ENCODE measurements at regions not wholly inside any gene's neighbourhood (a gene's known extent, or its start where the extent isn't known, plus 50 kb on each side); places are given as distances from the start of the nearest gene placed in this dataset.

- no peak for DNase-seq
Measured at GRCh38 chr12:92029902-92030586, 115.6 kb downstream of the BTG1 start.

GRCh38 chr12:92029136-92029535, 116.5 kb downstream of the BTG1 start:
- DNase-seq = no peak

DNA sequence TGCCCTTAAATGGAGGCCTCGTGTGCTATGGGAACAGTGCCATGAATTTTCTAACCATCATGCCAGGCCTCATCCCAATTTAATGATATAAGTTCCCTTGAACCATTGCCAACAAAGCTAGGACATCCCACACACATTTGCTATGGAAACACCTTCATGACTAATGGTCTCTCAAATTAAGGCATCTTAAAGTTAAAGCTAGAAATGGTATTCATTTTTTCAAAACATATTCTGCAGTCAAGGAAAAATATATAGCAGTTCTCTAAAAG, 117.3 kb downstream of the BTG1 start:
- no peak for DNase-seq

DNA sequence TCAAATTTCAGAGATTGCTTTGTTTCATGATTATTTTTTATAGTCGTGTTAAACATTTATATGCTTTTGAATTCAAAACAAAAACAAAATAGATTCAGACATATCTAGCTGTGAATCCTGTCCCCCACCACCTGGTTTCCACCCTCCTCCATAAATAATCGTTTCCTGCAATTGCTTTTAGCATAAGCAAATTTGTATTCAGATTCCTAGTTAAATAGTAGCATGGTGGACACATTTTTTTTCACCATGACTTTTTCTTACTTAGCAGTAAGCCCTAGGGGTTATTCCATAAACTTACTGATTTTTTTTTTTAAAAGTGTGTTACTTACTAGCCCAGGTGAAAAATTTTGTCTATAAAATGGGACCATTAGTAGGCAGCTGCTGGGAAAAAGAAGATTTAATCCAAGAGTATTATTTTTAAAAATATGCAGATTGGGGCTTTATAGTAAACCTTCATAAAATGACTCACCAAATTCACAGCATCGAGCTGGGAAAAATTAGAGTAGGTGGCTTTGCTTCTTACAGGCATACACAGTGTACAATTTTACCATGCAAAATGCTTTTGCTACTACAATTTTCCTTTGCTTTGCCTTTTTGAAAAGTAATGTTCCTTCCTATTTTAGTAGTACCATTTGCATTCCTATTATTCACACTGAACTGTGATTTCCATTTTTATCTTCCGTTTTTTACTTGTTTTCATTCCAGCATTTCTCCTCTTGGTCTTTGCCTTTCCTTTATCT, 117.8 kb downstream of the BTG1 start:
- DNase-seq = no peak

DNA sequence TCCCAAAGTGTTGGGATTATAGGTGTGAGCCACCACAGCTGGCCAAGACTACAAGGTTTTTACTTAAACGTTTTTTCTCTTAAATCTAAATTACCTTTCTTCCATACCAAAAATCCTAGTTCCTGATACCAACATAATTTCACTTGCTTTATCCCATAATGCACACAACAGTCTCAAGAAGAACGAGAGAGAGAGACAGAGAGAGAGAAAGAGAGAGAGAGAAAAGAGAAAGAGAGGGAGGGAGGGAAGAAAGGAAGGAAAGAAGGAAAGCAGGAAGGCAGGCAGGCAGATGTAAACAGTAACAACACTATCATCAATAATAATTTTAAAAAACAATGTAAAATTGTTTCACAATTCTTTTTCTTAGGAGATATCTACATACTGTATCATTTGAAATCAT, 118.4 kb downstream of the BTG1 start:
- no peak for DNase-seq

GRCh38 chr12:92025462-92026207, 120.0 kb downstream of the BTG1 start:
- DNase-seq = no peak

DNA sequence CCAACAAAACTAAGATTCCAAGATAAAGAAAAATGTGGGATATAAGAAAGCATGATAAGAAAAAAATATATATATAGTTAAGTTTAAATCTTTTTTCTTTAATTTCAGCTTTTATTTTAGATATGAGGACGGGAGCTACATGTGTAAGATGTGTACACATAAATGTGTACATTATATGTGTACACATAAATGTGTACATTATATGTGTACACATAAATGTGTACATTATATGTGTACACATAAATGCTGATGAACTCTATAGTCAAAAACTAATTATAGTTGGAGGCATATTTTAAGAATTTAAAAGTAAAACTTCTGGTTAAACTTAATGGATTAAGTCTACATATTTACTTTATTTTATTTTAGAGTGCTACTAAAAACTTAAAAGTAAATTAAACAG, 123.6 kb downstream of the BTG1 start:
- DNase-seq = no peak

DNA sequence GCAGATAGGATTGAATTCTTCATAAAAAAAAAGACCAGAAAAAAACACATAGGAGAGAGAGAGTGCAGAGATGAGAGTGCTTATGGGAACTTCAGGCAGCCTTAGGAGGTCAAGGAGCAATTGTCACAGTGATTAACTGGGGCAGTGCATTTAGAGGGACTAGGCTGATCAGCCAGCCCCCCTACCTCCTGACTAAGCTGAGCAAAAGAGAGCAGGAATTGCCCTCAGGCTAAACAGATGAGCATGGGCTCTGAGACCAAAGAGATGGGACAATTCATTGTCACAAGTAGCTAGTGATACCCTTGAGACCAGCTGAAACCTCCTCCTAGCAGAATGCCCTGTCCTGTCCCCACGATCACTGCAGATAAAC, 124.0 kb downstream of the BTG1 start:
- DNase-seq = peak; percentile 97

DNA sequence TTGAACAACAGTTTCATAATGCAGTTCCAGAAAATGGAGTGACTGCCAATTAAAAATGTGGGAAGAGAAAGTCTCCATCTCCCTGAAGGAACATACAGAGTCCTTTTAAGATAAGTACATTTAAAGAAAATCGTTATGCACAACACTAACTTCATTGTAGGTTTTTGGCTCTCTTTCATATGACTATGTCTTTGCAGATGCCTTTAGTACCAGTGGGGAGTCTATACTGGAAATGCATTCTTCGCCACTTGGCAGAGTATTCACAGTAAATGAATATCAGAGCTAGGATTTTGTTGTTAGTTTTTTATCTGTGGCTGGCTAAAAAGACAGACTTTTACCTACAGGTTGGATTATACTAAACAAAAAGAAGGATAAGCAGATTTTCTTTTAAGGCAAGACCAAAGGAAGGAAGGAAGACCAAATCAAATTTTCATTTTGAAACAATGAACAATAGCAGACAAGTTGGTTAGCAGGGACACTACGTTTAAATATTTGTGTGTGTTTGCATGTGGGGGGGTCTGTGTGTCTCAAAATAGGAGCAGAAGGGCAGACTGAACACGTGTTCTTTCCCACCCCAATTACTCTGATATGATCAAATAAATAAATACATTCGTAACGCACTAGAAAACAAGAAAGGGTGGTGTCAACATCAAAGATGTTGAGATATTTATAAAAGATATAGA, 124.5 kb downstream of the BTG1 start:
- no peak for DNase-seq

GRCh38 chr12:92019491-92020277, 126.0 kb downstream of the BTG1 start:
- DNase-seq = no peak

DNA sequence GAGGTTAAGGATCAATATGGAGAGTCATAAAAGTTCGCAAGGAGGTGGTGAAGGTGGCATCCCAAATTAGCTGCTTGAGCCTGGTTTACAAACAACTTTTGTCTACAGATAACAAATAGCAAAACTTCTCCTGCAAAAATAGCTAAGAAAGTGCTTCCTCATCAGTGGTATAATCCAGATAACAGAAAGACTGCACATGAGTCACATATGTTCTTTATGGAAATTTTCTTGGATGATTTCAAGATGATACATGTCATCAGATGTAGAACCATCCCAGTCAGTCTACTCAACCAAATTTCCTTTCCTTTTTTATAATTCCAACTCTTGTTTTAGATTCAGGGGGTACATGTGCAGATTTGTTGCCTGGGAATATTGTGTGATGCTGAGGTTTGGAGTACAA, 133.0 kb downstream of the BTG1 start:
- DNase-seq = no peak

GRCh38 chr12:92010853-92011701, 134.6 kb downstream of the BTG1 start:
- DNase-seq = no peak

GRCh38 chr12:92010368-92010767, 135.3 kb downstream of the BTG1 start:
- DNase-seq = no peak

DNA sequence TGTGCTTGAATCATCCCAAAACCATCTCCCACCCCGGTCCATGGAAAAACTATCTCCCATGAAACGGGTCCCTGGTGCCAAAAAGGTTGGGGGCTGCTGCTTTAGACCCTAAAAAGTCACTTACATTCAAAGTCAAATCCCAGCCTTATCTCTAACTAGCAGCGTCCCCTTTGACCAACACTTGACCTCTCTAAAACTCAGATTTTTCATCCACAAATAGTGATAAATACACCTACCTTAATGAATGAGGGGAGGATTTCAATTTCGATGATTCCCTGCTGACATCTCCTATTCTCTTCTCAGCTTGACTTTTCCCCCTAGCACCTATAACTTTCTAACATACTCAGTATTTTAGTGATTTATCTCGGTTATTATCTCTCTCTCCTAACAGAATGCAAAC, 137.3 kb downstream of the BTG1 start:
- DNase-seq = no peak

DNA sequence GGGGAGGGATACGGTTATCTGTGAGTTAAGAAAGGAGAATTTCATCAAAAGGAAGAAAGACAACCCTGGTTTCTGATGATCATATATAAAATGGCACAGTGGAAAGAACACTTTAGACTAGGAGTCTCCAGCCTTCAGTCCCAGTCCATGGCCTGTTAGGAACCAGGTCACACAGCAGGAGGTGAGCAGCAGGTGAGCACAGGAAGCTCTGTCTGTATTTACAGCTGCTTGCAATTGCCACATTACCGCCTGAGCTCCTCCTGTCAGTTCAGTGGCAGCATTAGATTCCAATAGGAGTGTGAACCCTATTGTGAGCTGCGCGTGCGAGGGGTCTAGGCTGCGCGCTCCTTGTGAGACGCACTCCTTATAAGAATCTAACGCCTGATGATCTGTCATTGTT, 137.9 kb downstream of the BTG1 start:
- no peak for DNase-seq

DNA sequence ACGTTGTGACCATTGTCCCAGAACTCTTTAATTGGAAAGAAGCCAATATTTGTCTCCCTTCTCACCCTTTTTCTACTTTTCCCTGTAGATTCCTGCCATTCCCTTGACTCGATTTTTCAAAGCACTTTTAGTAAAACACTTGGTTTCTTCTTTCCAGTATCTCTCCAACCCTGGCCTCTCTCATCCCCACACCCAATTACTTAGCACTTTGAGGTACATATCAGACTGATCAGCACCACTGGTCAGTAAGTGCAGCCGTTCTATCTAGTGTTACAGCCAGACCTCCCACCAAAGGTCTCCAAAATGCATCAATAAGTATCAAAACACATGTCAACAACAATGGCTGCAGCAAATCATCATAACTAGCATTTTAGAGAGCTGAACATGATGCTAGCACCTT, 141.9 kb downstream of the BTG1 start:
- no peak for DNase-seq

DNA sequence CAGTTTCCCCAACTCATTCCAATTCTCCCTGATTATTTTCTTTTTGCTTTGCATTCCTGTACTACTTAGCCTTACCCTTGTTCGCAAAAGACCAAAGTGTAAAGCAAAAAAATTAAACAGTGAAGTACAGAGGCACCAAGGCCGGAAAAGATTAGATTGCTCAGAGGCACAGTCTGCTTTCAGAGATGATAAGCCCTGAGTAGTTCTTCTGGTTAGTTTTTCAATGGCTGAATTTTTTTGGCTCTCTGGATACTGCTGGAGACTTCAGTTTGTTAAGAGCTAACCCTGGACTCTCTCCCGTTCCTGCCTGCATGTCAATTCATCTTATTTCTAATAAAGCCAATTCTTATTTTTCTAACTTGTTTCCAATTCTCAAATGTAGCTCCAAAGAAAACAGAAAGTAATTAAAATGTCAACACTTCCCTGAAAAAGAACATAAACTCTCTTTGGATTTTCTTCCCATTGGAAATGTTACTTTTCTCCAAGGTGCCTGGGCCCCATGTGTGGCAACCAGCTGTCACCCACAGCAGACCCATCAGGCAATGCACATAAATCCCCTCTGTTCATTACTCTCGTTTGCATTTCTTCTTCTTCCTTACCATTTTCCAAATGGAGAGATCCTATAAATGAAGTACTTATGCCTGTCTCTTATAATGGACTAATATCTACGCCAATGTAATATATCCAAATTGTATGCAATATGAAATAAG, 142.8 kb downstream of the BTG1 start:
- no peak for DNase-seq

DNA sequence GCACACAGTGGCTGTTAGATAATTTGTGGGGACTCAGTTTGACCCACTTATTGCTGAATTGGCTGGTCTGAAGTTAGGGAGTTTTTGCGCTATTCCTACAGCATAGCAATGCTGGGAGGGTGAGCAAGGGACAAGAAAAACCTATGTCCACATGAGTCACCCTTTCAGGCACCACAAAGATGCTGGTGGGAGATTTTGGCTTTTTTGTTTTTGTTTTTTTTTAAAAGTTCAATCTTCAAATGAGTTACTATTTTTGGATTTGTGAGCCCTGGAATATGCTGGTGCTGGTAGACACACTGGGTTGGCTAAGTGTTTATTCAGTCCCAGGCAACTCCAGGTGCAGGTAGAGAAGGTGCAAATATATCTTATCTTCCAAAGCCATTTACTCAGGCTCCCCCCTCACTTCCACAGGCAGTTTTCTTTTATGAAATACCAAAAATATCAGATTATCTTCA, 143.4 kb downstream of the BTG1 start:
- no peak for DNase-seq

GRCh38 chr12:92000597-92000996, 145.0 kb downstream of the BTG1 start:
- no peak for DNase-seq

DNA sequence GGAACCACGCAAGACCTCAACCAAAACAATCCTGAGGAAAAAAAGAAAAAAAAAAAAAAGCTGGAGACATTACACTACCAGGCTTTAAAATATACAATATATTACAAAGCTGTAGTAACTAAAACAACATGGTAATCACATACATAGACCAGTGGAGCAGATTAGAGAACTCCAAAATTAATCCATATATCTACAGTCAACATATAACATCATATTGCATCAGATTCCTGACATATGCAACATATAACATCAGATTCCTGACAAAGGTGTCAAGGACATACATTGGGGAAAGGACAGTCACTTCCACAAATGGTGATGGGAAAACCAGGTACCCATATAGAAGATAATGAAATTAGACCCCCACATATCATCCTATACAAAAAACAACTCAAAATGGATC, 145.8 kb downstream of the BTG1 start:
- no peak for DNase-seq

GRCh38 chr12:91998316-91998715, 147.3 kb downstream of the BTG1 start:
- DNase-seq = no peak
